HG02943 (cell line): ENCODE measurements at regions not wholly inside any gene's neighbourhood (a gene's known extent, or its start where the extent isn't known, plus 50 kb on each side); places are given as distances from the start of the nearest gene placed in this dataset.

ENCODE experiments used
- ATAC-seq: cut with Tn5 transposase; IDR thresholded peaks from one replicate; pipeline ENCODE4 v1.9.1; 2021; ENCODE audit warnings: mild to moderate bottlenecking, low read depth, moderate library complexity; ENCODE audit not compliant: unreplicated experiment

GRCh38 chr15:70293591-70294470, 196.1 kb upstream of the TLE3 start:
- no peak for ATAC-seq

GRCh38 chr15:70293138-70293537, 195.4 kb upstream of the TLE3 start:
- no peak for ATAC-seq

- ATAC-seq, result no peak
These were observed 194.5 kb upstream of the TLE3 start for GRCh38 chr15:70292076-70292760.

- no peak for ATAC-seq
These were observed 193.8 kb upstream of the TLE3 start for GRCh38 chr15:70291305-70292075.

DNA sequence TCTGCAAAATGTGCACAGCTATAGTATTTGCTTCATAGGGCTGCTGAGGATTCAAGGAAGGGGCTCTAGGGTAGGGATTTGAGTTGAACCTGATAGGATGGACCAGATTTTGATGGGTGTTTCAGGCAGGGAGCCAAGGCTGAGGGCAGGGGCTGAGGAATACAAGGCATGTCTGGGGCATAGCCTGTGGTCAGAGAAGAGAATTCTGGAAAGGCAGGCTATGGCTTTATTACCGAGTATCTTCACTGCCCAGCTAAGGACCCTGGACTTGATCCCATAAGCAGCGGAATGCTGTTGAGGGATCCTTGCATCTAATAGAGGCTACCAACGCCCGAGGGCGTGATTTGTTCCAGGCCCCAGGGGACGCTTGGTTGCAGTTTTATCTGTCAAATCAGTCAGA, 193.0 kb upstream of the TLE3 start:
- no peak for ATAC-seq

GRCh38 chr15:70289191-70289955, 191.7 kb upstream of the TLE3 start:
- ATAC-seq, result no peak

DNA sequence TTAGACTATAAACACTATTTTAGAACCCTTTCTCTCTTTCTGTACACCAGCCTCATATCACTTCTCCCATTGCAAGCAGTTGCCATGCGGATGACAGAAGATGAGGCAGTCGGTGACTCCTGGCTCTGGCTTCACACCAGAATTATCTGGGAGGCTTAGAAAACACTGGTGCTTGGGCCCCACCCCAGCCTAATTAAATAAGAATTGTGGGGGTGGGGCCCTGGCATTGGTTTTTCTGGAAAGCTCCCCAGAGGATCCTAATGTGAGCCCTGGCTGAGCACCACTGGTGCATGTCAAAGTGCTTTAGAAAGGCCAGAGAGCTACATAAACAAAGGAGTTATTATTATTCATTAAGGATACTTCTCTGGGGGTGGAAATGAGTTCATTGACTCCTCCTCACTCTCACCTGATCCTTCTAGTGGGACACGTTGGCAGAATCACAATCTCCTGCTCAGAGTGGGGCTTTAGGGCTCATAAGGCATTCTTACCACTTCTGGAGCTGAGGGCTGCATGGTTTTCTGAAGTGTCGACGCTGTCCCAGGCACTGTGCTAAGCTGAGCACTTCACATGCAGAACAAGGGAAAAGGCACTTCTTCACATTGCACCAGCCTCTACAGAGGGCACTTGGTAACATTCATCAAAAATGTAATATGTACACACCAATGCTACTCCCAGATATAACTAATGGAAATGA, 188.5 kb upstream of the TLE3 start:
- no peak for ATAC-seq

DNA sequence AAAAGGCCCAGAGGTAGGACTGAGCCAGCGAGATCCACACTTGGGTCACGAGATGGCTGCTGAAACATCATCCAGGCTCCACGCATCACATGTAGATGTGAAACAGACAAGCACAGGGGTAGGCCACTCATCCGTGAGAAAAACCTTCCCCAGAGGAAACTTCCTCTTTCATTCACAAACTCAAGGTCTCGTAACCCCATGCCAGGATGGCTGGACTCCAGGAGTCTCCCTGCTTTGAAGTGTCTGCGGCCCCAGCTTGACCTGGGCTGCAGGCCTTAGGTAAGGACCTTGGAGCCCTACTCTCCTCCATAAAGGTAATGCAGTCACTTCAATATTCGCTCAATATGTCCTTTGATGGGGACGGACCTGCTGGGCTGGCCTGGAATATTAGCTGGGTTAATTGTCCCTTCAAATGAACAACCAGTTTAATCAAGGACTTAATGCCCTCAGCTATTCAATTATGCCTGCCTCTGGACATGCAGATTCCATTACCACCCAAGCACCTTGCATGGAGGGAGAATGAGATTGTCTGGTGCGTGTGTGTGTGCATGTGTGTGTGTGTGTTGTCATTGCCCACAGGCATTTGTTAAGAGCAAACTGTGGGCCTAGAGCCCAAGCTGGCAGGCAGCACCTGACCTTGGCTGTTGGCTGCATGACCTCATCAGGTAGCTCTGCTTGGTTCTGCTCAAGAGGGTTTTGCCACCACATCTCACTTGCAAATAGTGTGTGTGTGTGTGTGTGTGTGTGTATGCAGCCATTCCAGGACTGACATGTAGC, 186.9 kb upstream of the TLE3 start:
- ATAC-seq, result no peak

DNA sequence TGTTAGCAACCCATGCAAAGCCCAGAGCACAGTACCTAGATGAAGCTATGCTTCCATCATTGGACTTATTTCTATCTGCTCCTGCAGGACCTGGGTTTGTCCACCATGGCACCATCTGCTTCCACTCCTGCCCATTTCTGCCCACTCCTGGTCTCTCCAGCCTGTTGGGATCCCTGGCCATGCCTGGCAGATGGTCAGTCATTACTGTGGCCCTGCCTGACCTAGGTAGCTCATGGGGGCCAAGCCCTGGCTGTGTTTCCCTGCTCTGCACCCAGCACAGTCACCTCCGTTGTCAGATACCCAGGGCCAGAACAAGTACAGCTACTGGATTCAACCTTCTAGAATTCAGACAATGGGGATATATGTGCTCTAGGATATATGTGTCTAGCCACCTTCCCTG, 185.8 kb upstream of the TLE3 start:
- ATAC-seq, result no peak

- ATAC-seq, result no peak
These were observed 184.1 kb upstream of the TLE3 start for GRCh38 chr15:70281811-70282307.

DNA sequence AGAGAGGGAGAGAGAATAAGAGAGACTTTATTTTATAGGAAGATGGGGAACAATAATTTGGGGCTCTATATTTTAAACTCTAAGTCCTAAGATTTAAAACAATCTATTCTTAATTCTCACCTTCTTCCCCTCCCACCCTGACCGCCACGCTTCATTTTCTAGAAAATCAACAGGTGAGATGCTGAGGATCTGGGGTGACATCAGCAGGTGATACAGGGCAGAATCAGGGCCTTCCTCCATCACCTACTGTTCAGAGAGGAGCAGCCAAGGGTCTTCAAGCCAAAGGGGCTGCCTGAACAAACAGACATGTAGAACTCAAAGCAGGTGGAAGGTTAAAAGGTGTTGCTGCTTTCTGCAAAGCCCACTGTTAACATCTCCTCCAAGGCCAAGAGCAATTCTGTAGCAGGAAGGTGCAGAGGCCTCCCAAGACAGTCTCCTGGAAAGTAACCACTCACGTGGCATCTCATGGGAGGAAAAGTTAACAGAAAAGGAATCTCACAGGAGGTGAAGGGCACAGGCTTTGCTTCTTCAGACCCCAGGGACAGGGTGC, 183.6 kb upstream of the TLE3 start:
- no peak for ATAC-seq

- no peak for ATAC-seq
These were observed 183.1 kb upstream of the TLE3 start for GRCh38 chr15:70280781-70281180.

DNA sequence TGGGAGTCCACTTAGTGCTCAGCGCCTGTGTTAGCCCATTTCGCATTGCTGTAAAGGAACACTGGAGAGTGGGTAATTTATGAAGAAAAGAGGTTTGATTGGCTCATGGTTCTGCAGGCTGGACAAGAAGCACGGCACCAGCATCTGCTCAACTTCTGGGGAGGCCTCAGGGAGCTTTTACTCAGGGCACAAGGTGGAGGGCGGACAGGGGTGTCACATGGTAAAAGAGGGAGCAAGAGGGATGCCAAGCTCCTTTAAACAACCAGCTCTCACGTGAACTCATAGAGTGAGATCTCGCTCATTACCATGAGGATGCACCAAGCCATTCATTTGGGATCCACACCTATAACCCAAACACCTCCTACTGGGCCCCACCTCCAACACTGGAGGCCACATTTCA, 181.4 kb upstream of the TLE3 start:
- no peak for ATAC-seq

DNA sequence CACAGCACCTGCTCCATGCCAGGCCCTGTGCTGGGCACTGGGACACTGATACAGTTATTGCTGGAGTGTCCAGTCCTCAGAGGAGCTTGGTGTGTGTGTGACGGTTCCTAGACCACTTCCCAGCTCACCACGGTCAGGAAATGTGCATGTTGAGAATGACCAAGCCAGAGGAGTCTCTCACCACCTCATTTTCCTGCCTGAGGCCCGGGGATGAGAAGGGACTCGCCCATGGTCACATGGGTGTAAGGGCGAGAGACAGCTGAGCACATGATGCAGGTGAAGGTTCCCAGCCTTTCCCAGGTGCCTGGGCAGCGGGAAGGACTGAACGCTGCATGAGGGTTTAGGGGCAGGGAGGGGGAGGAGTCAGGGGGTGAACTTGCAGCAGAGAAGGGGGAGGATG, 180.9 kb upstream of the TLE3 start:
- ATAC-seq, result no peak

- ATAC-seq, result no peak
These were observed 179.8 kb upstream of the TLE3 start for GRCh38 chr15:70277556-70277955.

DNA sequence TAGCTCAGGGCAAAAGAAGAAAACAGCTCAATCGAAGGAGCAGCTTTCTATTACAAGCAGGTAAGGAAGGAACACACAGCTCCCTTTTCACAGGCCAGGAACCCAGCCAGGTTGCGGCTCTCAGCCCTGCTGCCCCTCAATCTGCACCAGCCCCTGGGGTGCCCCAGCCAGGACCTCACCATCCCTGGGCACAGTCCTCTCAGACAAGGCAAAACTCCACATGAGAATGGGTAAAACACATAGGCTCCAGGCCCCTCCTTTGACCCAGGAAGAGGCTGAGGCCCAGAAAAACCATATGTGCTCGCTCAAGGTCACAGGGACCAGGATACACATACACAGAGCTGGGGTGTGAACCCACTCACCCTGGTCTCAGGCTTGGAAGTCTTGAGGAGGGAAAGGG, 178.7 kb upstream of the TLE3 start:
- ATAC-seq, result no peak

- ATAC-seq, result no peak
These were observed 177.9 kb upstream of the TLE3 start for GRCh38 chr15:70275461-70276138.

DNA sequence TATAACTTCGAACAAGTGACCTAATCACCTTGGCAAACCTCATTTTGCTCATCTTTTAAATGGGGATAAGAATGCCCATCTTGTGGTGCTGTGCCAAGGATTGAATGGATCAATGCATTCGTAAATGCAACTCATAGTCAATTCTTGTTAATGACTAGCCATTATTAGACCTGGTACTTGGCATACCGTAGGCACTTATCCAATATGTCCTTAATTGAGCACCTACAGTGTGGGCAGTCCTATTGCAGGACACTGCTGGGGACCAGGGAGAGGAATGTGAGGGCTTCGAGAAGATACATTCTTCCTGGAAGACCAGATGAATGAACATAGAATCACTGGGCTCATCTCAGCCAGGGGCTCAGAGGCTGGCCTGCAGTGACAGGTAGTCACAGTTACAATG, 177.2 kb upstream of the TLE3 start:
- ATAC-seq, result no peak
